HCT116 (cell line): ENCODE measurements at regions not wholly inside any gene's neighbourhood (a gene's known extent, or its start where the extent isn't known, plus 50 kb on each side); places are given as distances from the start of the nearest gene placed in this dataset.

Source experiments
- ATAC-seq: fragments of 200-7000 bp; cut with Tn5 transposase; 2 replicates; pipeline ENCODE4 v1.9.1; 2020; ENCODE audit warnings: mild to moderate bottlenecking, moderate library complexity
- BruUV-seq: library from RNA; stranded (reverse); fragments of 400-500 nt; replicated peaks from 2 replicates; lab custom pipeline; 2021; lab: Mats Ljungman, UMichigan
- CTCF ChIA-PET: fragments of 300-600 bp; sonication (Branson Sonifier 250); formaldehyde crosslinking; loops from one replicate; lab custom pipeline; 2021; ENCODE audit warnings: antibody characterized with exemption; lab: Charles Lee
- POLR2A ChIA-PET: fragments of 300-600, 350-600 bp; sonication (Branson Sonifier 250); formaldehyde crosslinking; loops from one replicate; lab custom pipeline; 2021; ENCODE audit warnings: antibody characterized with exemption; lab: Charles Lee
- RAD21 ChIA-PET, 2 experiments: fragments of 300-600 bp; sonication (Branson Sonifier 250); formaldehyde crosslinking; loops; one replicate each; lab custom pipeline; 2023; ENCODE audit warnings: low total read pairs in 2 of 2; ENCODE audit not compliant: uncharacterized antibody in 2 of 2, unreplicated experiment in 2 of 2, low non-redundant PET in 1 of 2; lab: Charles Lee
- DNase-seq: peaks from one replicate; pipeline ENCODE4 v3.0.0-alpha.2; 2010; ENCODE audit warnings: low read depth, low spot score
- H2AFZ ChIP-seq: fragments of 200-600 bp; shearing (Covaris generic), sonication (generic); 2 replicates; pipeline ENCODE4 v1.6.1; 2017; ENCODE audit warnings: low read depth, mixed run types, mixed read lengths, antibody characterized with exemption, low read length; ENCODE audit not compliant: poor library complexity, severe bottlenecking
- H3K27ac ChIP-seq: 2 replicates; pipeline ENCODE4 v1.5.1; 2012; ENCODE audit warnings: low read depth, low read length
- H3K27me3 ChIP-seq: fragments of 200-600 bp; sonication (generic); 2 replicates; pipeline ENCODE4 v1.6.1; 2016; ENCODE audit warnings: mixed run types, low read length, mixed read lengths; ENCODE audit not compliant: insufficient read depth
- H3K36me3 ChIP-seq, 2 experiments: fragments of 200-500 bp in 1 of 2; fragments of 200-600 bp in 1 of 2; sonication (Bioruptor generic) in 1 of 2; sonication (generic) in 1 of 2; 2 replicates each; pipeline versions ENCODE4 v1.5.1 to v1.6.1; 2014 to 2016; ENCODE audit warnings: low read length in 2 of 2, inconsistent platforms in 1 of 2, mixed read lengths in 1 of 2, mixed run types in 1 of 2; ENCODE audit not compliant: insufficient read depth in 2 of 2, control insufficient read depth in 1 of 2
- H3K4me1 ChIP-seq, 2 experiments: fragments of 200-600 bp in 1 of 2; sonication (generic) in 1 of 2; 2 replicates each; pipeline versions ENCODE4 v1.5.1 to v1.6.1; 2012 to 2017; ENCODE audit warnings: low read length in 2 of 2, inconsistent platforms in 1 of 2, mild to moderate bottlenecking in 1 of 2, mixed read lengths in 1 of 2, mixed run types in 1 of 2, moderate library complexity in 1 of 2; ENCODE audit not compliant: insufficient read depth in 2 of 2, control insufficient read depth in 1 of 2
- H3K4me2 ChIP-seq: fragments of 200-600 bp; sonication (generic); 2 replicates; pipeline ENCODE4 v1.6.1; 2017; ENCODE audit warnings: mixed run types, low read length, mixed read lengths
- H3K4me3 ChIP-seq, 2 experiments: fragments of 200-600 bp in 1 of 2; sonication (generic) in 1 of 2; replicated peaks in 1 of 2; 2 replicates each; pipeline ENCODE4 v1.5.1; 2011 to 2016; ENCODE audit warnings: low read length in 2 of 2, control low read depth in 1 of 2, low read depth in 1 of 2, mild to moderate bottlenecking in 1 of 2, mixed read lengths in 1 of 2, mixed run types in 1 of 2
- H3K79me2 ChIP-seq: fragments of 200-600 bp; sonication (generic); 2 replicates; pipeline ENCODE4 v1.6.1; 2017; ENCODE audit warnings: mild to moderate bottlenecking, mixed run types, low read length, moderate library complexity, mixed read lengths; ENCODE audit not compliant: insufficient read depth
- H3K9ac ChIP-seq: fragments of 200-600 bp; sonication (generic); 2 replicates; pipeline ENCODE4 v1.6.1; 2016; ENCODE audit warnings: low read length, mixed read lengths
- H3K9me2 ChIP-seq: fragments of 200-600 bp; sonication (generic), shearing (Covaris generic); 2 replicates; pipeline ENCODE4 v1.6.1; 2017; ENCODE audit warnings: mixed run types, mild to moderate bottlenecking, moderate library complexity; ENCODE audit not compliant: insufficient read depth
- H3K9me3 ChIP-seq, 2 experiments: fragments of 200-500 bp in 1 of 2; fragments of 200-600 bp in 1 of 2; sonication (Bioruptor generic) in 1 of 2; sonication (generic) in 1 of 2; 2 replicates each; pipeline ENCODE4 v1.6.1; 2014 to 2017; ENCODE audit warnings: low read length in 2 of 2, mixed read lengths in 2 of 2, inconsistent platforms in 1 of 2, low read depth in 1 of 2, mild to moderate bottlenecking in 1 of 2, mixed run types in 1 of 2, moderate library complexity in 1 of 2; ENCODE audit not compliant: control insufficient read depth in 1 of 2, insufficient read depth in 1 of 2
- H4K20me1 ChIP-seq: fragments of 200-600 bp; sonication (generic), shearing (Covaris generic); 2 replicates; pipeline ENCODE4 v1.6.1; 2017; ENCODE audit warnings: mixed run types, mild to moderate bottlenecking, moderate library complexity; ENCODE audit not compliant: insufficient read depth
- CEBPB ChIP-seq: IDR thresholded peaks from 2 replicates; pipeline ENCODE4 v1.6.1; 2012; ENCODE audit warnings: low read depth
- EGR1 ChIP-seq: IDR thresholded peaks from 2 replicates; pipeline ENCODE4 v1.6.1; 2012; ENCODE audit warnings: low read depth
- EZH2phosphoT487 ChIP-seq: fragments of 200-600 bp; IDR thresholded peaks from 2 replicates; pipeline ENCODE4 v1.6.1; 2018; ENCODE audit warnings: antibody characterized with exemption, borderline replicate concordance
- FOSL1 ChIP-seq: IDR thresholded peaks from 2 replicates; pipeline ENCODE4 v1.6.1; 2012; ENCODE audit warnings: low read depth
- POLR2A ChIP-seq: IDR thresholded peaks from 2 replicates; pipeline ENCODE4 v1.7.0; 2011; ENCODE audit warnings: borderline replicate concordance; ENCODE audit not compliant: insufficient read depth, insufficient read length; ENCODE audit errors: extremely low read depth
- POLR2AphosphoS5 ChIP-seq: IDR thresholded peaks from 2 replicates; pipeline ENCODE4 v1.6.1; 2011; ENCODE audit warnings: mild to moderate bottlenecking, low read depth, low read length, moderate library complexity
- SRF ChIP-seq: IDR thresholded peaks from 2 replicates; pipeline ENCODE4 v1.6.1; 2012; ENCODE audit warnings: low read depth
- intact Hi-C: fragments of 100-400 bp; cut with micrococcal nuclease; formaldehyde crosslinking; loops from 2 replicates; pipeline ENCODE4 v1.10.0; 2022
- TF ChIP-seq, protein P1 (sequence below): IDR thresholded peaks from 2 replicates; pipeline ENCODE4 v1.6.1; 2012
- TF ChIP-seq, protein P2 (sequence below): IDR thresholded peaks from 2 replicates; pipeline ENCODE4 v1.6.1; 2011; ENCODE audit warnings: mild to moderate bottlenecking, low read length, moderate library complexity; ENCODE audit not compliant: insufficient replicate concordance; ENCODE audit errors: extremely low read depth

DNA sequence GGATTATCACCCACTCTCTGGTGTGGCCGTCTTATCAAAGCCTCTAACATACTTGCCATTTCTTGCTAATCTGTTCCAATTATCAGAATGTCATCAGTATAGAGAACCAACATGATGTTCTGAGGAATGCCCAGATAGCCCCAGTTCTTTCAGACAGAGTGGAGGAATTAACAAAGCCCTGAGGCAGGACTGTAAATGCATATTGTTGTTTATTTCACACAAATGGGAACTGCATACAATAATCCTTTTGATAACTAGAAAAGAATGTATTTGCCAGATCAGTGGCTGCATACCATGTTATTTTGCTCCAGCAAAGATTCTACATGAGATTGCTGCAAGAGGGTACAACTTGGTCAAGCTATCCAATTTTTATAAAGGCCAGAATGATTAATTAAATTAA is 112.8 kb upstream of the HEY2 start:
- BruUV-seq: no TSS peak
- RAD21 ChIA-PET: no interaction called here
- TF ChIP-seq FOSL1 (no peak), EGR1 (no peak), EZH2phosphoT487 (no peak), POLR2A (no peak), POLR2AphosphoS5 (no peak), CEBPB (no peak), SRF (no peak)
- TF ChIP-seq, protein P1, sequence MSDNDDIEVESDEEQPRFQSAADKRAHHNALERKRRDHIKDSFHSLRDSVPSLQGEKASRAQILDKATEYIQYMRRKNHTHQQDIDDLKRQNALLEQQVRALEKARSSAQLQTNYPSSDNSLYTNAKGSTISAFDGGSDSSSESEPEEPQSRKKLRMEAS: no peak
- TF ChIP-seq, protein P2, sequence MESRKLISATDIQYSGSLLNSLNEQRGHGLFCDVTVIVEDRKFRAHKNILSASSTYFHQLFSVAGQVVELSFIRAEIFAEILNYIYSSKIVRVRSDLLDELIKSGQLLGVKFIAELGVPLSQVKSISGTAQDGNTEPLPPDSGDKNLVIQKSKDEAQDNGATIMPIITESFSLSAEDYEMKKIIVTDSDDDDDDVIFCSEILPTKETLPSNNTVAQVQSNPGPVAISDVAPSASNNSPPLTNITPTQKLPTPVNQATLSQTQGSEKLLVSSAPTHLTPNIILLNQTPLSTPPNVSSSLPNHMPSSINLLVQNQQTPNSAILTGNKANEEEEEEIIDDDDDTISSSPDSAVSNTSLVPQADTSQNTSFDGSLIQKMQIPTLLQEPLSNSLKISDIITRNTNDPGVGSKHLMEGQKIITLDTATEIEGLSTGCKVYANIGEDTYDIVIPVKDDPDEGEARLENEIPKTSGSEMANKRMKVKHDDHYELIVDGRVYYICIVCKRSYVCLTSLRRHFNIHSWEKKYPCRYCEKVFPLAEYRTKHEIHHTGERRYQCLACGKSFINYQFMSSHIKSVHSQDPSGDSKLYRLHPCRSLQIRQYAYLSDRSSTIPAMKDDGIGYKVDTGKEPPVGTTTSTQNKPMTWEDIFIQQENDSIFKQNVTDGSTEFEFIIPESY: no peak

DNA sequence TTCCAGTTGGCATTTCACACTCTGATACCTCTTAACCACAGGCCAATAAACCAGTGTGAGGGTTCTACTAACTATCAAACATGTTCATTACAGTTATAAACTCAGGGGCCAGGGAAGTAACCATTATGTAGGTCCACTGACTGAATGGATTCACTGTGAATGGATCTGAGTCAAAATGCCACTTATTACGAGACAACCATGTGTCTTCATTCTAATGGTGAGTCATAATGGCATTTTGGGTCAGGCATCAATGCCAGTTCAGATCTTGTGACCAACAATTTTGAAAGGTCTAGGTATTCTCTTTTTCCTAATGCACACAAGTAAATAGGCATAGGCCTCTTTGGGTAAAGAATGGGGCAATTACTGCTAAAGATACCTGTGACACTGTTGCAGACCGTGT is 112.2 kb upstream of the HEY2 start:
- BruUV-seq: no TSS peak
- CTCF ChIA-PET: no interaction called here
- no peaks in the 10 kb centered on the region for H3K79me2 ChIP-seq
- H3K9ac ChIP-seq: no peak overlapping the region
- no peak for TF ChIP-seq CEBPB
- TF ChIP-seq FOSL1: no peak
- no peak for TF ChIP-seq EGR1
- no peaks in the 10 kb centered on the region for H3K9me2 ChIP-seq
- H3K4me1 ChIP-seq: no peaks in the 10 kb centered on the region
- ATAC-seq (no peak), DNase-seq (no peak)
- no peak overlapping the region for H3K4me3 ChIP-seq
- intact Hi-C loops: no loop called here
- H3K27ac ChIP-seq: no peak overlapping the region
- no peaks in the 10 kb centered on the region for H4K20me1 ChIP-seq
- no peak overlapping the region for H3K4me2 ChIP-seq
- POLR2A ChIA-PET: no interaction called here
- H3K27me3 ChIP-seq: peaks cover 26% of the 10 kb centered on the region; the same call in 1 of the 2 replicates
- H2AFZ ChIP-seq: no peak overlapping the region
- RAD21 ChIA-PET: no interaction called here
- no peaks in the 10 kb centered on the region for H3K36me3 ChIP-seq
- no peaks in the 10 kb centered on the region for H3K9me3 ChIP-seq

More for the DNA sequence above, 112.8 kb upstream of the HEY2 start:
- ATAC-seq: no peak
- POLR2A ChIA-PET: no interaction called here
- Histone ChIP-seq H3K4me3 (no peak overlapping the region), H3K9me2 (no peaks in the 10 kb centered on the region), H3K36me3 (no peaks in the 10 kb centered on the region), H3K27ac (no peak overlapping the region), H3K9ac (no peak overlapping the region), H2AFZ (no peak overlapping the region), H3K9me3 (no peaks in the 10 kb centered on the region), H3K4me2 (no peak overlapping the region), H3K4me1 (no peaks in the 10 kb centered on the region), H3K79me2 (no peaks in the 10 kb centered on the region), H3K27me3 (peaks cover 26% of the 10 kb centered on the region; the same call in 1 of the 2 replicates), H4K20me1 (no peaks in the 10 kb centered on the region)
- DNase-seq: no peak
- CTCF ChIA-PET: no interaction called here
- intact Hi-C loops: no loop called here
